Natural killer cell (primary cell): ENCODE measurements at regions not wholly inside any gene's neighbourhood (a gene's known extent, or its start where the extent isn't known, plus 50 kb on each side); places are given as distances from the start of the nearest gene placed in this dataset.

Experiments
- ATAC-seq, 3 donors: fragments of 150-1000 bp in 2 of 3; fragments of 200-7000 bp in 1 of 3; cut with Tn5 transposase; 1 replicate in 1 of 3; 2 replicates in 2 of 3; pipeline ENCODE4 v1.10.0; 2021; ENCODE audit warnings: mild to moderate bottlenecking in 2 of 3, moderate library complexity in 2 of 3
- DNase-seq, 2 donors: peaks; one replicate each; pipeline versions ENCODE4 v3.0.0 to v3.0.0-alpha.2; 2013 to 2021; ENCODE audit warnings: mixed read lengths in 1 of 2
- H3K27ac ChIP-seq: one replicate; pipeline ENCODE4 v1.5.1; 2013; ENCODE audit warnings: mild to moderate bottlenecking, low read length
- H3K27me3 ChIP-seq: one replicate; pipeline ENCODE4 v1.6.1; 2013; ENCODE audit warnings: low read length; ENCODE audit not compliant: control insufficient read depth, insufficient read depth
- H3K36me3 ChIP-seq: one replicate; pipeline ENCODE4 v1.6.1; 2013; ENCODE audit warnings: low read length; ENCODE audit not compliant: control insufficient read depth, insufficient read depth
- H3K4me1 ChIP-seq: one replicate; pipeline ENCODE4 v1.6.1; 2013; ENCODE audit warnings: low read length; ENCODE audit not compliant: control insufficient read depth, insufficient read depth
- H3K4me3 ChIP-seq: one replicate; pipeline ENCODE4 v1.5.1; 2013; ENCODE audit warnings: low read length
- H3K9me3 ChIP-seq: one replicate; pipeline ENCODE4 v1.6.1; 2013; ENCODE audit warnings: low read length; ENCODE audit not compliant: control insufficient read depth, insufficient read depth
- H3K27ac Mint-ChIP-seq, 2 donors: one replicate each; pipeline ENCODE4 v1.8.0; 2022; ENCODE audit warnings: mild to moderate bottlenecking in 2 of 2, mixed read lengths in 2 of 2, moderate library complexity in 1 of 2
- H3K27me3 Mint-ChIP-seq, 2 donors: one replicate each; pipeline ENCODE4 v1.8.0; 2022; ENCODE audit warnings: low read depth in 2 of 2, mixed read lengths in 2 of 2
- H3K36me3 Mint-ChIP-seq: one replicate; pipeline ENCODE4 v1.8.0; 2022; ENCODE audit warnings: mixed read lengths
- H3K4me1 Mint-ChIP-seq, 2 donors: one replicate each; pipeline ENCODE4 v1.8.0; 2022; ENCODE audit warnings: mixed read lengths in 2 of 2
- H3K4me3 Mint-ChIP-seq: one replicate; pipeline ENCODE4 v1.8.0; 2022; ENCODE audit warnings: mild to moderate bottlenecking, moderate library complexity, mixed read lengths
- H3K9me3 Mint-ChIP-seq, 2 donors: one replicate each; pipeline ENCODE4 v1.8.0; 2022; ENCODE audit warnings: mixed read lengths in 2 of 2
- WGBS: methylation state at CpG from one replicate; pipeline ENCODE4 v1.1.7; 2013; ENCODE audit warnings: missing lambda C conversion rate; ENCODE audit not compliant: insufficient coverage; 5-methylcytosine and 5-hydroxymethylcytosine counted together
- intact Hi-C: fragments of 100-400 bp; cut with micrococcal nuclease; formaldehyde crosslinking; loops from one replicate; pipeline ENCODE4 v1.14.2; 2022
- TF ChIP-seq, protein P1 (sequence below): fragments of 200-600 bp; IDR thresholded peaks from one replicate; pipeline ENCODE4 v1.8.0; 2022; ENCODE audit warnings: antibody characterized with exemption

DNA sequence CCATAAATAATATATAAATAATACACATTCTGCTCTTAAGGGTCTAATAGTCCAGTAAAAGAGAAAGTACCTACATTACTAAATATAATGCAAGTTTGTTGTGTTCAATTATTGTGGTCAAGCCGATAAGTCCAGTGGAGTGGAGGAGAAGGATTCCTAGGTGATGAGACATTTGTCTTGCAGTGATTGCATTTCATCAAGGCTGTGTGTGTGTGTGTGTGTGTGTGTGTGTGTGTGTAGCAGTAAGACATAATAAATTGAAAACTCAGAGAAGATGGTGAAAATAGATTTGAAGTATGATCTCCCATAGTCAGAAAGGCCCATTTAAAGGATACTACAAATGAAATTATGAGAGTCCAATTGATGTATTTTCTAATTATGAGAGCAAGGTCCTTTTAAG is 192.5 kb upstream of the SEMA3C start:
- TF ChIP-seq, protein P1, sequence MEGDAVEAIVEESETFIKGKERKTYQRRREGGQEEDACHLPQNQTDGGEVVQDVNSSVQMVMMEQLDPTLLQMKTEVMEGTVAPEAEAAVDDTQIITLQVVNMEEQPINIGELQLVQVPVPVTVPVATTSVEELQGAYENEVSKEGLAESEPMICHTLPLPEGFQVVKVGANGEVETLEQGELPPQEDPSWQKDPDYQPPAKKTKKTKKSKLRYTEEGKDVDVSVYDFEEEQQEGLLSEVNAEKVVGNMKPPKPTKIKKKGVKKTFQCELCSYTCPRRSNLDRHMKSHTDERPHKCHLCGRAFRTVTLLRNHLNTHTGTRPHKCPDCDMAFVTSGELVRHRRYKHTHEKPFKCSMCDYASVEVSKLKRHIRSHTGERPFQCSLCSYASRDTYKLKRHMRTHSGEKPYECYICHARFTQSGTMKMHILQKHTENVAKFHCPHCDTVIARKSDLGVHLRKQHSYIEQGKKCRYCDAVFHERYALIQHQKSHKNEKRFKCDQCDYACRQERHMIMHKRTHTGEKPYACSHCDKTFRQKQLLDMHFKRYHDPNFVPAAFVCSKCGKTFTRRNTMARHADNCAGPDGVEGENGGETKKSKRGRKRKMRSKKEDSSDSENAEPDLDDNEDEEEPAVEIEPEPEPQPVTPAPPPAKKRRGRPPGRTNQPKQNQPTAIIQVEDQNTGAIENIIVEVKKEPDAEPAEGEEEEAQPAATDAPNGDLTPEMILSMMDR: no peak
- no peak overlapping the region for H3K27ac ChIP-seq
- intact Hi-C loops: no loop called here
- 93% methylated on average over 1 of the region's 1 CpG for WGBS
- Mint-ChIP-seq H3K27ac (no peak overlapping the region), H3K27me3 (no peaks in the 10 kb centered on the region), H3K4me1 (no peaks in the 10 kb centered on the region), H3K4me3 (no peak overlapping the region), H3K36me3 (no peaks in the 10 kb centered on the region), H3K9me3 (peaks cover 6 to 11% of the 10 kb centered on the region in 2 donors)
- H3K27me3 ChIP-seq: no peaks in the 10 kb centered on the region
- no peaks in the 10 kb centered on the region for H3K9me3 ChIP-seq
- H3K4me1 ChIP-seq: no peaks in the 10 kb centered on the region
- DNase-seq (no peak), ATAC-seq (no peak)
- no peaks in the 10 kb centered on the region for H3K36me3 ChIP-seq
- no peak overlapping the region for H3K4me3 ChIP-seq

DNA sequence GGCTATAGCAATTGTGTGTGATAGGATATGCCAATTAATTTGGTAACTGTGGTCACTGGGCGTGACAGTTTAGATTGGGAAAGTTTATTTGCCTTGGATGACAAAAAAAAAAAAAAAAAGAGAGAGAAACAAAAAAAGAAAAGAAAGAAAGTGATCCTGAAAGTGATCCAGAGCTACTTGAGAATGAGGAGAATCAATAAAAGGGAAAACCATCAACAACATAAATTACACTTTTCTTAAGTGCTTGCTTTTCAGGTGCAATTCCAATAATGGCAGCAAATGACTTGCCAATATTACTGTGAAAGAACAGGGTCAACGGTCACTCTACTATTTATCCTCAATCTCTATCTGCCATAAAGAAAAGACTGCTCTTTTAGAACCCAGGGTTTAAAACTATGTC is 191.8 kb upstream of the SEMA3C start:
- ATAC-seq: no peak
- 73% methylated on average over 2 of the region's 2 CpGs for WGBS
- no peak overlapping the region for H3K4me3 ChIP-seq

DNA sequence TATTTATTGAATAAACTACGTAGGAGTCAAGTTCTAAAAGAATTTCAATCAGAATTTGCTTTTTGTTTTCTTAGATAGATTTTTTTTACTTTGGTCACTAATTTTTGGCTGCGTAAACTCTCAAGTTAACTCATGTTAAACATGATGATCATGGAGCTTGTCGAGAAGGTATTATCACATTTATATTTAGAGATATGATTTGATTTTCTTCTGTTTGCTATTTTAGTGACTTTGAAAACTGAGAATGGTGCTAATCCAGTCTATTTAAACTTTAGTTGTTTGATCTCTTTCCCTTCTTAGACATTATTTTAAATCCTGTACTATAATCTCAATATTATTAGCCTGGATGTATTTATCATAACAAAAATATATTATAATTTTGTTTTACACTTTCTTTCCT is 179.4 kb upstream of the SEMA3C start:
- Mint-ChIP-seq H3K9me3 (peaks cover under 1 to 5% of the 10 kb centered on the region in 2 donors), H3K4me3 (no peak overlapping the region), H3K36me3 (no peaks in the 10 kb centered on the region), H3K27me3 (no peaks in the 10 kb centered on the region), H3K4me1 (no peaks in the 10 kb centered on the region), H3K27ac (no peak overlapping the region)
- Histone ChIP-seq H3K27me3 (no peaks in the 10 kb centered on the region), H3K36me3 (no peaks in the 10 kb centered on the region), H3K9me3 (no peaks in the 10 kb centered on the region), H3K4me3 (no peak overlapping the region), H3K27ac (no peak overlapping the region), H3K4me1 (no peaks in the 10 kb centered on the region)
- TF ChIP-seq, protein P1: no peak
- DNase-seq (no peak), ATAC-seq (no peak)
- no CpG with 5 or more reads among the region's 3 CpGs for WGBS
- intact Hi-C loops: no loop called here

More for the DNA sequence above, 191.8 kb upstream of the SEMA3C start:
- TF ChIP-seq, protein P1: no peak
- H3K27me3 Mint-ChIP-seq: no peaks in the 10 kb centered on the region
- no peak overlapping the region for H3K4me3 Mint-ChIP-seq
- peaks cover 6 to 11% of the 10 kb centered on the region in 2 donors for H3K9me3 Mint-ChIP-seq
- DNase-seq: no peak
- intact Hi-C loops: no loop called here
- H3K27me3 ChIP-seq: no peaks in the 10 kb centered on the region
- H3K27ac ChIP-seq: no peak overlapping the region
- no peaks in the 10 kb centered on the region for H3K9me3 ChIP-seq
- H3K4me1 Mint-ChIP-seq: no peaks in the 10 kb centered on the region
- H3K36me3 Mint-ChIP-seq: no peaks in the 10 kb centered on the region
- H3K4me1 ChIP-seq: no peaks in the 10 kb centered on the region
- H3K27ac Mint-ChIP-seq: no peak overlapping the region
- no peaks in the 10 kb centered on the region for H3K36me3 ChIP-seq

DNA sequence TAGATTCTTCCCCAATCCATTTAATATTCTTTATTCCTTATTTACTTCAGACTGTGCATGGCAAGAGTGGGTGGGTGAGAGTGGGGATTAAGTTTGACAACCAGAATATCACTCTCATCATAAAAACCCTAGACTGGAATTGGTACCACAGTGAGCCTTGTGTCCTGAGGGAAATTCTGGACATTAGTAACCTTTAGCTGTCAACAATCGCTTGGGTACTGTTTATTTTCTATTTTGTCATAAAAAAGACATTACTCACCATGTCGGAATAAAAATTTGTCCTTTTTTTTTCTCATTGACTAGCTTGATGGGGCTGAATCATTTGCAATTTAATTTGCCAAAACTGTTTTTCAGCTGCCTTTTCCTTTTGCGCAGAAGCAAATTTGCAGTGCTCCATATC is 176.1 kb upstream of the SEMA3C start:
- H3K27me3 ChIP-seq: no peaks in the 10 kb centered on the region
- peaks cover 2 to 5% of the 10 kb centered on the region in 2 donors for H3K9me3 Mint-ChIP-seq
- ATAC-seq (no peak), DNase-seq (no peak)
- H3K36me3 Mint-ChIP-seq: no peaks in the 10 kb centered on the region
- H3K27me3 Mint-ChIP-seq: no peaks in the 10 kb centered on the region
- no peaks in the 10 kb centered on the region for H3K9me3 ChIP-seq
- H3K4me3 Mint-ChIP-seq: no peak overlapping the region
- H3K4me1 Mint-ChIP-seq: no peaks in the 10 kb centered on the region
- TF ChIP-seq, protein P1: no peak
- WGBS: 95% methylated on average over 2 of the region's 3 CpGs
- H3K36me3 ChIP-seq: no peaks in the 10 kb centered on the region
- no peaks in the 10 kb centered on the region for H3K4me1 ChIP-seq
- no peak overlapping the region for H3K4me3 ChIP-seq
- intact Hi-C loops: no loop called here
- H3K27ac Mint-ChIP-seq: no peak overlapping the region
- H3K27ac ChIP-seq: no peak overlapping the region
